HepG2 (cell line): ENCODE measurements at regions not wholly inside any gene's neighbourhood (a gene's known extent, or its start where the extent isn't known, plus 50 kb on each side); places are given as distances from the start of the nearest gene placed in this dataset.

ENCODE experiments used
- ATAC-seq: fragments of 200-7000 bp; cut with Tn5 transposase; 3 replicates; pipeline ENCODE4 v1.9.1; 2020; ENCODE audit warnings: mild to moderate bottlenecking, moderate library complexity
- BruUV-seq: library from RNA; stranded (reverse); fragments of 400-500 nt; replicated peaks from 2 replicates; lab custom pipeline; 2021; lab: Mats Ljungman, UMichigan
- CTCF ChIA-PET: fragments of 300-600 bp; formaldehyde crosslinking; extraction: SDS; loops from one replicate; lab custom pipeline; 2021; ENCODE audit warnings: low total read pairs, inconsistent platforms, low intra/inter-chr PET ratio; lab: Yijun Ruan, JAX
- POLR2A ChIA-PET: fragments of 350-600 bp; sonication (Branson Sonifier 250); formaldehyde crosslinking; loops from one replicate; lab custom pipeline; 2020; ENCODE audit warnings: antibody characterized with exemption, inconsistent platforms; lab: Yijun Ruan, JAX
- DNase-seq: peaks from one replicate; pipeline ENCODE4 v3.0.0-alpha.2; 2015; ENCODE audit warnings: low spot score
- FAIRE-seq: peaks from 3 replicates; lab custom pipeline; 2011; peaks lifted over from hg19 to GRCh38; lab: Jason Lieb, UNC
- H2AFZ ChIP-seq: one replicate; pipeline ENCODE4 v1.6.1; 2011; ENCODE audit warnings: low read length, inconsistent platforms
- H3K27ac ChIP-seq: fragments of 300-600 bp; 3 replicates; pipeline ENCODE4 v1.8.0; 2011; ENCODE audit warnings: mixed run types, mild to moderate bottlenecking, mixed read lengths, low read length, inconsistent platforms; ENCODE audit not compliant: insufficient read depth; ENCODE audit errors: extremely low read length
- H3K27me3 ChIP-seq, 2 experiments: fragments of 200-600 bp in 1 of 2; 2 replicates in 1 of 2; 3 replicates in 1 of 2; pipeline versions ENCODE4 v1.6.0 to v1.8.0; 2011; ENCODE audit warnings: low read length in 2 of 2, mild to moderate bottlenecking in 2 of 2, moderate library complexity in 2 of 2, inconsistent platforms in 1 of 2; ENCODE audit not compliant: insufficient read depth in 2 of 2, control insufficient read depth in 1 of 2
- H3K36me3 ChIP-seq, 2 experiments: fragments of 200-600 bp in 1 of 2; replicated peaks in 1 of 2; 2 replicates in 1 of 2; 3 replicates in 1 of 2; pipeline versions ENCODE4 v1.5.1 to v1.8.0; 2011; ENCODE audit warnings: low read length in 2 of 2, inconsistent platforms in 1 of 2; ENCODE audit not compliant: insufficient read depth in 2 of 2, control insufficient read depth in 1 of 2
- H3K4me1 ChIP-seq: 2 replicates; pipeline ENCODE4 v1.5.1; 2012; ENCODE audit warnings: low read length, inconsistent platforms; ENCODE audit not compliant: insufficient read depth
- H3K4me2 ChIP-seq: 2 replicates; pipeline ENCODE4 v1.6.0; 2011; ENCODE audit warnings: low read depth, low read length, inconsistent platforms
- H3K4me3 ChIP-seq, 3 experiments: fragments of 200-600 bp in 1 of 3; sonication (generic), shearing (Covaris generic) in 1 of 3; replicated peaks in 1 of 3; 2 replicates each; pipeline ENCODE4 v1.5.1; 2011 to 2016; ENCODE audit warnings: low read length in 3 of 3, inconsistent platforms in 2 of 3, low read depth in 2 of 3, mild to moderate bottlenecking in 2 of 3, control low read depth in 1 of 3, mixed read lengths in 1 of 3; ENCODE audit not compliant: insufficient read depth in 1 of 3
- H3K79me2 ChIP-seq: one replicate; pipeline ENCODE4 v1.6.1; 2011; ENCODE audit warnings: low read length, inconsistent platforms; ENCODE audit not compliant: insufficient read depth
- H3K9ac ChIP-seq: 2 replicates; pipeline ENCODE4 v1.6.0; 2011; ENCODE audit warnings: mild to moderate bottlenecking, low read depth, low read length, inconsistent platforms; ENCODE audit not compliant: insufficient read depth
- H3K9me3 ChIP-seq: 2 replicates; pipeline ENCODE4 v1.5.1; 2012; ENCODE audit warnings: mild to moderate bottlenecking, low read length
- H4K20me1 ChIP-seq: 2 replicates; pipeline ENCODE4 v1.6.0; 2011; ENCODE audit warnings: inconsistent platforms, mild to moderate bottlenecking, low read length, moderate library complexity; ENCODE audit not compliant: insufficient read depth
- ARNT2 ChIP-seq: sonication (generic); formaldehyde crosslinking; IDR thresholded peaks from 2 replicates; pipeline ENCODE4 v1.8.0; 2022; ENCODE audit warnings: mild to moderate bottlenecking, low read depth, missing genetic modification reagents, moderate library complexity
- CAMTA2 ChIP-seq: sonication (generic); formaldehyde crosslinking; IDR thresholded peaks from 2 replicates; pipeline ENCODE4 v1.4.0; 2020; ENCODE audit warnings: mild to moderate bottlenecking, missing genetic modification reagents, borderline replicate concordance
- EED ChIP-seq: sonication (generic); formaldehyde crosslinking; IDR thresholded peaks from 2 replicates; pipeline ENCODE4 v1.5.0; 2020; ENCODE audit warnings: mild to moderate bottlenecking, missing genetic modification reagents
- FOXP4 ChIP-seq: sonication (generic); formaldehyde crosslinking; IDR thresholded peaks from 2 replicates; pipeline ENCODE4 v1.4.0; 2020; ENCODE audit warnings: missing genetic modification reagents
- MLLT10 ChIP-seq: sonication (generic); formaldehyde crosslinking; IDR thresholded peaks from 2 replicates; pipeline ENCODE4 v1.4.0; 2020; ENCODE audit warnings: missing genetic modification reagents
- MTF1 ChIP-seq: sonication (generic); formaldehyde crosslinking; IDR thresholded peaks from 2 replicates; pipeline ENCODE4 v1.5.0; 2020; ENCODE audit warnings: missing genetic modification reagents
- SETDB1 ChIP-seq: sonication (generic); formaldehyde crosslinking; IDR thresholded peaks from 2 replicates; pipeline ENCODE4 v1.5.1; 2020; ENCODE audit warnings: missing genetic modification reagents, mild to moderate bottlenecking, borderline replicate concordance
- TBX2 ChIP-seq: sonication (generic); formaldehyde crosslinking; IDR thresholded peaks from 2 replicates; pipeline ENCODE4 v1.5.0; 2020; ENCODE audit warnings: missing genetic modification reagents, mild to moderate bottlenecking, borderline replicate concordance
- TCF7 ChIP-seq: sonication (generic); IDR thresholded peaks from 2 replicates; pipeline ENCODE4 v1.6.1; 2016; ENCODE audit warnings: antibody characterized with exemption, low read depth
- ZBTB26 ChIP-seq: IDR thresholded peaks from 2 replicates; pipeline ENCODE4 v1.6.1; 2016; ENCODE audit warnings: missing compliant biosample characterization, missing genetic modification reagents, borderline replicate concordance
- ZNF234 ChIP-seq: sonication (generic); formaldehyde crosslinking; conservative IDR thresholded peaks from 2 replicates; pipeline ENCODE4 v1.5.1; 2020; ENCODE audit warnings: mild to moderate bottlenecking, missing genetic modification reagents
- ZNF3 ChIP-seq: IDR thresholded peaks from 2 replicates; pipeline ENCODE4 v1.7.0; 2017; ENCODE audit warnings: inconsistent platforms
- ZNF326 ChIP-seq: sonication (generic); formaldehyde crosslinking; IDR thresholded peaks from 2 replicates; pipeline ENCODE4 v1.4.0; 2020; ENCODE audit warnings: missing genetic modification reagents, borderline replicate concordance
- ZNF367 ChIP-seq: sonication (generic); formaldehyde crosslinking; IDR thresholded peaks from 2 replicates; pipeline ENCODE4 v1.4.0; 2020; ENCODE audit warnings: missing genetic modification reagents, borderline replicate concordance
- ZNF501 ChIP-seq: sonication (generic); formaldehyde crosslinking; IDR thresholded peaks from 2 replicates; pipeline ENCODE4 v1.5.1; 2020; ENCODE audit warnings: mild to moderate bottlenecking, moderate library complexity, missing genetic modification reagents
- ZNF512B ChIP-seq: sonication (generic); formaldehyde crosslinking; IDR thresholded peaks from 2 replicates; pipeline ENCODE4 v1.5.1; 2020; ENCODE audit warnings: missing genetic modification reagents, mild to moderate bottlenecking, borderline replicate concordance
- ZNF577 ChIP-seq: sonication (generic); formaldehyde crosslinking; IDR thresholded peaks from 2 replicates; pipeline ENCODE4 v1.4.0; 2020; ENCODE audit warnings: mild to moderate bottlenecking, low read depth, missing genetic modification reagents, borderline replicate concordance
- ZNF747 ChIP-seq: sonication (generic); formaldehyde crosslinking; IDR thresholded peaks from 2 replicates; pipeline ENCODE4 v1.8.1; 2023; ENCODE audit warnings: missing genetic modification reagents, mild to moderate bottlenecking, borderline replicate concordance
- ZNF749 ChIP-seq: sonication (generic); formaldehyde crosslinking; IDR thresholded peaks from 2 replicates; pipeline ENCODE4 v1.8.0; 2022; ENCODE audit warnings: mild to moderate bottlenecking, missing genetic modification reagents, moderate library complexity, borderline replicate concordance
- ZNF775 ChIP-seq: sonication (generic); formaldehyde crosslinking; IDR thresholded peaks from 2 replicates; pipeline ENCODE4 v1.4.0; 2020; ENCODE audit warnings: missing genetic modification reagents, mild to moderate bottlenecking, moderate library complexity, borderline replicate concordance
- WGBS: methylation state at CpG from one replicate; pipeline ENCODE4 v1.1.6; 2017; ENCODE audit warnings: low lambda C conversion rate; 5-methylcytosine and 5-hydroxymethylcytosine counted together
- in situ Hi-C: cut with HindIII; loops from 2 replicates; pipeline ENCODE4 v1.10.0; 2017; ENCODE audit warnings: low pct_unique_long_range_greater_than_20kb; ENCODE audit not compliant: extremely low pct_ligation_motif_present
- intact Hi-C: fragments of 100-400 bp; cut with micrococcal nuclease; formaldehyde crosslinking; loops from one replicate; pipeline ENCODE4 v1.10.0; 2022; ENCODE audit not compliant: unreplicated experiment

- TF ChIP-seq FOXP4 (CRISPR knock-in tag) = no peak
- TF ChIP-seq ZNF326 (CRISPR knock-in tag) = no peak
- TF ChIP-seq ZNF512B (CRISPR knock-in tag) = no peak
- TF ChIP-seq, all 625 proteins: peak for 0
Observed at GRCh38 chr10:10725196-10725595, 292.5 kb upstream of the CELF2 start (continued).

- no TSS peak for BruUV-seq
- in situ Hi-C loops (no loop called here), intact Hi-C loops (no loop called here)
- no peak overlapping the region for H3K9ac ChIP-seq
- no peaks in the 10 kb centered on the region for H3K79me2 ChIP-seq
- no peak for DNase-seq
- H3K4me2 ChIP-seq = no peak overlapping the region
- no peak for ATAC-seq
- H4K20me1 ChIP-seq = no peaks in the 10 kb centered on the region
- H2AFZ ChIP-seq = no peak overlapping the region
- FAIRE-seq = no peak
- ChIA-PET CTCF (no interaction called here), POLR2A (no interaction called here)
- no peaks in the 10 kb centered on the region for H3K27me3 ChIP-seq
- no peaks in the 10 kb centered on the region for H3K36me3 ChIP-seq
- no peaks in the 10 kb centered on the region for H3K4me1 ChIP-seq
- peaks cover 52% of the 10 kb centered on the region for H3K9me3 ChIP-seq
- H3K27ac ChIP-seq = no peak overlapping the region
- no peak overlapping the region for H3K4me3 ChIP-seq
- WGBS = under 1% methylated on average over 6 of the region's 6 CpGs
- TF ChIP-seq ZNF775 (CRISPR knock-in tag) = no peak
- no peak for TF ChIP-seq ZNF3 (CRISPR knock-in tag)
- no peak for TF ChIP-seq ARNT2 (CRISPR knock-in tag)
- TF ChIP-seq ZNF749 = no peak
- TF ChIP-seq MLLT10 (CRISPR knock-in tag) = no peak
- no peak for TF ChIP-seq ZNF577 (CRISPR knock-in tag)
- no peak for TF ChIP-seq ZNF367 (CRISPR knock-in tag)
- TF ChIP-seq CAMTA2 (CRISPR knock-in tag) = no peak
- TF ChIP-seq ZNF747 (CRISPR knock-in tag) = no peak
- no peak for TF ChIP-seq MTF1 (CRISPR knock-in tag)
- no peak for TF ChIP-seq TBX2 (CRISPR knock-in tag)
- TF ChIP-seq EED (CRISPR knock-in tag) = no peak
- no peak for TF ChIP-seq ZNF234 (CRISPR knock-in tag)
- TF ChIP-seq ZBTB26 (CRISPR knock-in tag) = no peak
- TF ChIP-seq SETDB1 (CRISPR knock-in tag) = no peak
- TF ChIP-seq ZNF501 (CRISPR knock-in tag) = no peak
- no peak for TF ChIP-seq TCF7
Observed at GRCh38 chr10:10726101-10726500, 291.6 kb upstream of the CELF2 start.
